ENCODE measurements at regions not wholly inside any gene's neighbourhood (a gene's known extent, or its start where the extent isn't known, plus 50 kb on each side); places are given as distances from the start of the nearest gene placed in this dataset.
A peak's percentile ranks its signal among the peaks of the same experiment; 100 is the strongest.

- no peak for TF ChIP-seq CUX1 (IDR thresholded peaks at IDR 0.05; ENCODE audit: insufficient replicate concordance, low read depth, low read length)
- peak; percentile 56 for TF ChIP-seq JUNB (IDR thresholded peaks at IDR 0.05)
- TF ChIP-seq CEBPB (IDR thresholded peaks at IDR 0.05; ENCODE audit: borderline replicate concordance in 1 of 2, low read depth in 2 of 2, low read length in 2 of 2) = no peak
- TF ChIP-seq SMAD1 (IDR thresholded peaks at IDR 0.05; ENCODE audit: low read depth, partially characterized antibody) = no peak
- TF ChIP-seq NR2C1 (IDR thresholded peaks at IDR 0.05) = no peak
- TF ChIP-seq SRF (IDR thresholded peaks at IDR 0.05; ENCODE audit: low read depth in 2 of 2, low read length in 2 of 2) = peak; percentile 54 to 88; a peak in 3 of 4 replicates
- no peak for TF ChIP-seq MYC (IDR thresholded peaks at IDR 0.05; ENCODE audit: insufficient read depth, insufficient read length, insufficient replicate concordance, low read length, severe bottlenecking)
- 0 out of 3 replicates have a peak, but pooled peaks have one; percentile 38 for TF ChIP-seq POU2F2 (IDR thresholded peaks at IDR 0.05; ENCODE audit: borderline replicate concordance, low read depth, low read length)
- no peak for TF ChIP-seq PBX3 (IDR thresholded peaks at IDR 0.05; ENCODE audit: insufficient replicate concordance, low read depth, low read length)
- peak; percentile 47; the same call in 1 of the 2 replicates for TF ChIP-seq BCL11A (IDR thresholded peaks at IDR 0.05; ENCODE audit: low read depth, low read length)
- peak; percentile 46; the same call in 1 of the 2 replicates for TF ChIP-seq CREM (IDR thresholded peaks at IDR 0.05; ENCODE audit: low read depth)
- TF ChIP-seq BMI1 (IDR thresholded peaks at IDR 0.05; ENCODE audit: borderline replicate concordance) = no peak
- TF ChIP-seq RCOR1 (conservative IDR thresholded peaks at IDR 0.05; ENCODE audit: low read depth, low read length) = no peak
- no peak for TF ChIP-seq WRNIP1 (IDR thresholded peaks at IDR 0.05; ENCODE audit: borderline replicate concordance, low read depth, low read length)
- 0 out of 4 replicates have a peak, but pooled peaks of 1 of the 2 experiments have one; percentile 13 for TF ChIP-seq EP300 (IDR thresholded peaks at IDR 0.05; ENCODE audit: borderline replicate concordance in 1 of 2, control insufficient read depth in 1 of 2, low read depth in 2 of 2, low read length in 2 of 2)
- no peak for TF ChIP-seq NRF1 (conservative IDR thresholded peaks at IDR 0.05; ENCODE audit: low read depth, low read length)
- peak; percentile 98 for TF ChIP-seq RUNX3 (IDR thresholded peaks at IDR 0.05; ENCODE audit: low read length)
- TF ChIP-seq BHLHE40 (IDR thresholded peaks at IDR 0.05; ENCODE audit: borderline replicate concordance in 1 of 2, low read depth in 2 of 2, low read length in 1 of 2) = peak; percentile 9 to 17; a peak in 1 of 4 replicates
- TF ChIP-seq STAT1 (conservative IDR thresholded peaks at IDR 0.05) = no peak
- TF ChIP-seq TCF7 (IDR thresholded peaks at IDR 0.05; ENCODE audit: borderline replicate concordance) = 0 out of 2 replicates have a peak, but pooled peaks have one; percentile 25
These were observed 253.7 kb downstream of the PTEN start (continued) for GRCh38 chr10:88116971-88117626.

All from GM12878 (cell line).